GM20000 (cell line): ENCODE measurements at regions not wholly inside any gene's neighbourhood (a gene's known extent, or its start where the extent isn't known, plus 50 kb on each side); places are given as distances from the start of the nearest gene placed in this dataset.

Source experiments
- DNase-seq: peaks from one replicate; pipeline ENCODE4 v3.0.0; 2012; ENCODE audit warnings: low spot score
- TF ChIP-seq, protein P1 (sequence below): IDR thresholded peaks from 2 replicates; pipeline ENCODE4 v1.5.1; 2012; ENCODE audit warnings: mild to moderate bottlenecking, control low read depth; ENCODE audit errors: extremely low read depth, missing control alignments

DNA sequence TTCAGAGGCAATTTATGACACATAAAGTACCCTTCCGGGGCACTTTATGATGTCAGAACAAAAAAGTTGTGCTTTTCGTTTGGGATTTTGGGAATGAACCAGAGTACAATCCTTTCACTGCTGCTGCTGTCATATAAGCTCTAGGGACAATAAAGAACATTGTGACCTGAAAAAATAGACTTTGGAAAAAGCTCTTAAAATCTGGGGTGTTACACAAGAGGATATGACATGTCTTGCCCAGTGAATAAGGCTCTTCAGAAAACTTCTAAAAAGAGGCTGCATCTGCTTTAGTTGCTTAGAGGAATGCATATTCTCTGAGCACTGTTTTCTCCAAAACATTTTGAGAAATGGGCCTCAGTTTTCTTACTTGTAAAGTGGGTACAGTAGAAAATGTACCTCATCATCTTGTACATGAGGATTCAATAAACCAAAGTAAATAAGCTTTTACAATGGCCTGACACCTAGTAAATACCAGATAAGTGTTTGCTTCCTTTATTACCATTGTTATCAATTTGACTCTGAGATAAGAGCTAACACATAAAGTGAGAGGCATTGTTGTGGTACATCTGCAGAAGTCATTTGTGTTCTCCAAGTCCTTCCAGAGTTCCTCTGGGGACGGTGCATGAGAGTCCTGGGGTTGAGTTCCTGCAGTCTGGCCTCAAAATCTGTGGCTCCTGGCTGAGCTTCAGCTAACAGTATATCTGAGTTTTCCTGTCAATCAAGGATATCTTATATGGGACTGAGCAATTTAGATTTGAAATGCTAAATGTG is 67.4 kb upstream of the EDNRB start:
- no peak for DNase-seq
- TF ChIP-seq, protein P1, sequence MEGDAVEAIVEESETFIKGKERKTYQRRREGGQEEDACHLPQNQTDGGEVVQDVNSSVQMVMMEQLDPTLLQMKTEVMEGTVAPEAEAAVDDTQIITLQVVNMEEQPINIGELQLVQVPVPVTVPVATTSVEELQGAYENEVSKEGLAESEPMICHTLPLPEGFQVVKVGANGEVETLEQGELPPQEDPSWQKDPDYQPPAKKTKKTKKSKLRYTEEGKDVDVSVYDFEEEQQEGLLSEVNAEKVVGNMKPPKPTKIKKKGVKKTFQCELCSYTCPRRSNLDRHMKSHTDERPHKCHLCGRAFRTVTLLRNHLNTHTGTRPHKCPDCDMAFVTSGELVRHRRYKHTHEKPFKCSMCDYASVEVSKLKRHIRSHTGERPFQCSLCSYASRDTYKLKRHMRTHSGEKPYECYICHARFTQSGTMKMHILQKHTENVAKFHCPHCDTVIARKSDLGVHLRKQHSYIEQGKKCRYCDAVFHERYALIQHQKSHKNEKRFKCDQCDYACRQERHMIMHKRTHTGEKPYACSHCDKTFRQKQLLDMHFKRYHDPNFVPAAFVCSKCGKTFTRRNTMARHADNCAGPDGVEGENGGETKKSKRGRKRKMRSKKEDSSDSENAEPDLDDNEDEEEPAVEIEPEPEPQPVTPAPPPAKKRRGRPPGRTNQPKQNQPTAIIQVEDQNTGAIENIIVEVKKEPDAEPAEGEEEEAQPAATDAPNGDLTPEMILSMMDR: no peak

DNA sequence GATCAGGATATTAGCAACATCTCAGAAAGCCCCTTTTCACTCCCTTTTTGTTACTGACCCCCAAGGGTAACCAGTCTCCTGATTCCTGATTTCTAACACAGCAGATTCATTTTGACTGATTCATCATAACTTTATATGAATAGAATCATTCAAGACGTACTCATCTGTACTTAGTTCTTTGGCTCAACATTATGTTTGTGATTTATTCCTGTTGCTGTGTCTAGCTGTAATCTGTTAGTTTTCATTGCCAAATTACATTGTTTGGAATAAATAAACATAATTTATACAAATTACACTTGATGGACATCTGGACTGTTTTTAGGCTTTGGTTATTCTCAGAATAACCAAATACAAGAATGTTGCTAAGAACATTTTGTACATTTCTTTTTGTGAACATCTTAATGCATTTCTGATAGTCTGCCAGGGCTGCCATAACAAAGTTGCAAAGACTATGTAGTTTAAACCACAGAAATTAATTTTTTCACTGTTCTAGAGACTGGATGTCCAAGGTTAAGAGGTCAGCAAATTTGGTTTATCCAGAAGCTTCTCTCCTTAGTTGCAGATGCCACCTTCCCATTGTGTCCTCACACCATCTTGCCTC is 62.8 kb upstream of the EDNRB start:
- TF ChIP-seq, protein P1: no peak
- DNase-seq: no peak

DNA sequence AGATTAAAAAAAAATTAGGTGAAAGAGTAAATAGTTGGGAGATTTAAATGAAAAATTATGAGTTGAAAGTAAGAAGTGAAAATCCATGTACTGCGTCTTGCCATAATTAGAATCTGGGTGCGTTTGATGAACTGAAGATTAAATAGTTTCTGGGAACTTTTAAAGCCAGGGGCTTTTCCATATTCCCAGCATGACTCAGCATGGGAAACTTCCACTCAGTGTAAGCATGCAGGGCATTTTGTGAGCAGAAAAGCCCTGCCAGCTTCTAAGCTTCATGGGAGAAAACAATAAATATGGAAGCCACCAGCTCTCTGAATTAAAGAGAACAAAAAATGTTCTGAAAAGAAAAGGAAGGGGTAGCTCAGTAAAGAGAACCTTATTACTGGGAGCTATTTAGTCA is 62.0 kb upstream of the EDNRB start:
- TF ChIP-seq, protein P1: no peak
- no peak for DNase-seq

DNA sequence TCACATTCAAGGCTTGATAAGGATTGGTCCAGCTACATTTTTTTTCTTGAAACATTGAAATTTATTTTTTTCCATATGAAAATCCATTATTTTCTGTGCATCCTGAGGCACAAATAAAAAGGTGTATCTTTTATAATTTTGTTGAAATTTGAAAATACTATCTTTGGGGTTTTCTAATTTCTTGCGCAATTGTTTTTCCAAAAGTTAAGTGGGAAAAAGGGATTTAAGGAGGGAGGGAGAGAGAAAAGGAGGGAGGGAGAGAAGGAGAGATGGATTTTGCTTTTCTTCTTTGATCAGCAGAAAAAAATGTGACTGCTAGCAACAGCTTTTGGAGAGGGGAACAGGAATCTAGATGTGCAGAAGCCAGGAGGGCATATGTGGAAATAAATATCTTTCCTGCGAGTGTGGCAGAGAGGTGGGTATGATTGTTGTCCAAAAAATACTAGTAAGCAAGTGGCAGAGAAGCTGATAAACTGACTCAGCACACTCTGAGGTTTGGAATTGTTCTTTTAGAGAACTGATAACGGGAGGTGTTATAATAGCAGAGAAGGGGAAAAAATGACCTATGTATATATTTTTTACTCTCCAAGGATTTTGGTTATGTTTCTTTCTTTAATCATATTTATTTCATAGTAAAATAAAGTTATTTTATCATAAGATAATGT is 61.2 kb upstream of the EDNRB start:
- TF ChIP-seq, protein P1: no peak
- DNase-seq: no peak

DNA sequence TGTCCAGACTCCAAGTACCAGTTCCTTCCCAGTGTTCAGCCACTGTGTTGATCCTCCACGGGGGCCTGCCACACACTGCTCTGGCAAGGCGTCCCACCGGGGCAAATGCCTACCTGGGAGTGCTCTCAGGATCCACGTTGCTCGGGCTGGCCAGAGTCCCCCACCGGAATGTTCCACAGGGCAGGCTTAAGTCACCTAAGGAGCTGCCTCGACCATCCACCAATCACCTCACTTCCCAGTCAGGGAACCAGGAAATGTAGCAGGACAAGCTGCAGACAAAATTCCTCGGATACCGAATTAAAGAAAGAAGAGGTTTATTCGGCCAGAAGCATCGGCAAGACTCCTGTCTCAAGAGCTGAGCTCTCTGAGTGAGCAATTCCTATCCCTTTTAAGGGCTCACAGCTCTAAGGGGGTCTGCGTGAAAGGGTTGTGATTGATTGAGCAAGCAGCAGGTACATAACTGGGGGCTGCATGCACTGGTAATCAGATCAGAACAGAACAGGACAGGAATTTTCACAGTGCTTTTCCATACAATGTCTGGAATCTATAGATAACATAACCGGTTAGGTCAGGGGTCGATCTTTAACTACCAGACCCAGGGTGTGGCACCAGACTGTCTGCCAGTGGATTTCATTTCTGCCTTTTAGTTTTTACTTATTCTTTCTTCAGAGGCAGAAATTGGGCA is 56.9 kb upstream of the EDNRB start:
- TF ChIP-seq, protein P1: no peak
- no peak for DNase-seq

DNA sequence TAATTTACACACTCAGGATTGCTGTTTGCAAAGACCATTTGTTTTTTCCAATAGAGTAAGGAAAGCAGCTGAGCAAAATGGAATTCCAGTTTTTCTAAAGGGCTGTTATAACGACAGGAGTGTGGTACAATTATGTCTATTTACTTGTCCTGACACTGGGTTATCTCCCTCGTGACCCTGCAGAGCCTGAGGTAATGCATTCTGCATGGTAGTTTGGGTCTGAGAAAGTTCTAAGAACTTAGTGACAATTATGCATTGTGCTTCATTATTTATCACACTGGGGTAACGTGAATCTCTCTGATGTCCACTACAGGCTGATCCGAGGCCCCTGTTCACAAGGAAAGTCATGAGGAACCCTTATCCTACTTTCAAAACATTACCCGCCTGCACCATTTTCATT is 50.7 kb upstream of the EDNRB start:
- no peak for DNase-seq
- TF ChIP-seq, protein P1: no peak
